Gastroesophageal sphincter (tissue), 4 donors: ENCODE measurements at regions not wholly inside any gene's neighbourhood (a gene's known extent, or its start where the extent isn't known, plus 50 kb on each side); places are given as distances from the start of the nearest gene placed in this dataset.

ENCODE experiments used
- ATAC-seq: fragments of 150-250 bp; one replicate; pipeline ENCODE4 v1.9.1; 2016; ENCODE audit warnings: mild to moderate bottlenecking, moderate library complexity
- H3K27ac ChIP-seq, 4 donors: fragments of 200-600 bp; sonication (generic) in 3 of 4; 1 replicate in 3 of 4; 2 replicates in 1 of 4; pipeline ENCODE4 v1.5.1; 2016 to 2019
- H3K27me3 ChIP-seq: fragments of 200-600 bp; sonication (generic); one replicate; pipeline ENCODE4 v1.5.1; 2019
- H3K36me3 ChIP-seq, 2 donors: fragments of 200-600 bp; sonication (generic); one replicate each; pipeline ENCODE4 v1.5.1; 2019; ENCODE audit warnings: control low read depth in 1 of 2
- H3K4me1 ChIP-seq, 3 donors: fragments of 200-600 bp; sonication (generic); 1 replicate in 2 of 3; 2 replicates in 1 of 3; pipeline ENCODE4 v1.5.1; 2016 to 2019; ENCODE audit warnings: control low read depth in 2 of 3
- H3K4me3 ChIP-seq, 2 donors: fragments of 200-600 bp; sonication (generic); one replicate each; pipeline ENCODE4 v1.5.1; 2019; ENCODE audit warnings: mild to moderate bottlenecking in 1 of 2, moderate library complexity in 1 of 2
- H3K9me3 ChIP-seq, 3 donors: fragments of 200-600 bp; sonication (generic); one replicate each; pipeline ENCODE4 v1.5.1; 2017 to 2019; ENCODE audit warnings: control low read depth in 2 of 3
- CTCF ChIP-seq, 4 experiments: fragments of 200-600 bp in 2 of 4; fragments of 450-650 bp in 2 of 4; sonication (generic) in 1 of 4; IDR thresholded peaks; one replicate each; pipeline ENCODE4 v1.5.1; 2017 to 2019; ENCODE audit warnings: antibody characterized with exemption in 4 of 4, mild to moderate bottlenecking in 2 of 4, moderate library complexity in 2 of 4
- EP300 ChIP-seq: sonication (generic); formaldehyde crosslinking; IDR thresholded peaks from one replicate; pipeline ENCODE4 v1.6.1; 2017; ENCODE audit warnings: antibody characterized with exemption, mild to moderate bottlenecking
- POLR2A ChIP-seq, 2 donors: fragments of 450-650 bp; IDR thresholded peaks; one replicate each; pipeline ENCODE4 v1.6.1; 2017; ENCODE audit warnings: antibody characterized with exemption in 2 of 2, mild to moderate bottlenecking in 2 of 2, moderate library complexity in 1 of 2
- POLR2AphosphoS5 ChIP-seq: sonication (generic); formaldehyde crosslinking; IDR thresholded peaks from one replicate; pipeline ENCODE4 v1.6.1; 2017; ENCODE audit warnings: antibody characterized with exemption
- WGBS, 2 donors: methylation state at CpG; one replicate each; pipeline ENCODE4 v1.1.5; 2018; ENCODE audit warnings: low coverage in 1 of 2; 5-methylcytosine and 5-hydroxymethylcytosine counted together

GRCh38 chr15:39202641-39203040 is 378.2 kb upstream of the THBS1 start:
- H3K4me1 ChIP-seq: peaks cover 0 to 9% (median 0%) of the 10 kb centered on the region in 3 donors
- no peak for ATAC-seq
- TF ChIP-seq POLR2AphosphoS5: no peak
- H3K36me3 ChIP-seq: no peaks in the 10 kb centered on the region
- H3K9me3 ChIP-seq: no peaks in the 10 kb centered on the region
- no peak overlapping the region for H3K4me3 ChIP-seq
- no peak overlapping the region for H3K27ac ChIP-seq
- no peaks in the 10 kb centered on the region for H3K27me3 ChIP-seq
- 89 to 100% methylated on average over 1 of the region's 1 CpG for WGBS, 2 donors

- Histone ChIP-seq H3K4me1 (peaks cover 0 to 5% (median 0%) of the 10 kb centered on the region in 3 donors), H3K27ac (no peak overlapping the region), H3K4me3 (no peak overlapping the region), H3K9me3 (no peaks in the 10 kb centered on the region), H3K36me3 (no peaks in the 10 kb centered on the region), H3K27me3 (no peaks in the 10 kb centered on the region)
- WGBS, 2 donors: 20 to 43% methylated on average over 1 of the region's 1 CpG
- TF ChIP-seq CTCF (IDR thresholded peaks at IDR 0.05) (no peak), EP300 (no peak), POLR2A (IDR thresholded peaks at IDR 0.05) (no peak), POLR2AphosphoS5 (no peak)
- ATAC-seq: no peak
These were observed 376.8 kb upstream of the THBS1 start for GRCh38 chr15:39204031-39204430.

- no peaks in the 10 kb centered on the region for H3K27me3 ChIP-seq
- no peak overlapping the region for H3K27ac ChIP-seq
- ATAC-seq: no peak
- TF ChIP-seq EP300 (no peak), POLR2A (IDR thresholded peaks at IDR 0.05) (no peak), CTCF (IDR thresholded peaks at IDR 0.05) (no peak), POLR2AphosphoS5 (no peak)
- no peaks in the 10 kb centered on the region for H3K9me3 ChIP-seq
- H3K36me3 ChIP-seq: no peaks in the 10 kb centered on the region
- H3K4me3 ChIP-seq: no peak overlapping the region
- H3K4me1 ChIP-seq: no peaks in the 10 kb centered on the region
These were observed 375.8 kb upstream of the THBS1 start for GRCh38 chr15:39205081-39205480.

GRCh38 chr15:39205506-39206371 is 375.1 kb upstream of the THBS1 start:
- 81 to 91% methylated on average over 4 of the region's 4 CpGs for WGBS, 2 donors
- Histone ChIP-seq H3K4me1 (no peaks in the 10 kb centered on the region), H3K9me3 (no peaks in the 10 kb centered on the region), H3K27me3 (no peaks in the 10 kb centered on the region), H3K27ac (no peak overlapping the region), H3K36me3 (no peaks in the 10 kb centered on the region), H3K4me3 (no peak overlapping the region)
- ATAC-seq: no peak
- TF ChIP-seq POLR2A (IDR thresholded peaks at IDR 0.05) (no peak), CTCF (IDR thresholded peaks at IDR 0.05) (no peak), POLR2AphosphoS5 (no peak), EP300 (no peak)

GRCh38 chr15:39207532-39208115 is 373.3 kb upstream of the THBS1 start:
- no peak for ATAC-seq
- H3K36me3 ChIP-seq: no peaks in the 10 kb centered on the region
- no peaks in the 10 kb centered on the region for H3K27me3 ChIP-seq
- whole genome bisulfite sequencing, 2 donors: 90 to 95% methylated on average over 5 of the region's 5 CpGs
- no peaks in the 10 kb centered on the region for H3K4me1 ChIP-seq
- H3K4me3 ChIP-seq: no peak overlapping the region
- H3K27ac ChIP-seq: no peak overlapping the region
- TF ChIP-seq POLR2A (IDR thresholded peaks at IDR 0.05) (no peak), POLR2AphosphoS5 (no peak), CTCF (IDR thresholded peaks at IDR 0.05) (no peak), EP300 (no peak)
- H3K9me3 ChIP-seq: no peaks in the 10 kb centered on the region
